ENCODE measurements at regions not wholly inside any gene's neighbourhood (a gene's known extent, or its start where the extent isn't known, plus 50 kb on each side); places are given as distances from the start of the nearest gene placed in this dataset.

DNA sequence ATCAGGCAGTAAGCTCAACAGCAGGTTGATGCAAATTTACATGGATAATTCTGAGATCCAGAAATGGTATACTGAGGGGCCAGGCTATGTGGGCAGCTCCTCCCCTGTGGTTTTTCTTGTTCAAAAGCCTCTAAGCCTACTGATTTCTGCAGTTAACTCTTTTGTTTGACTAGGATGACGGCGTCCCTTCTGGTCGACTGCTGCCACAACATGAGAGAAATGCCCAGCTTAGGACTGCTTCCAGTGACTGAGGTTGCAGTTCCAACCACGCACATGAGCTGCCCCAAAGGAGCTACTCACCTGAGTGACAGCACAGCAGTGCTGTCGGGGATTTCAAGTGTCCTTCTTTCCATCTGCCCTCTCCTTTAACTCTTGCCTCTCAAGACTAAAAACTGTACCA is 973.0 kb upstream of the GHITM start:
- peak; percentile 47 for DNase-seq (ENCODE audit: low spot score)
- WGBS, 2 donors (ENCODE audit: extremely low coverage in 2 of 2, insufficient read length in 2 of 2, insufficient replicate concordance in 1 of 2), result no CpG with 5 or more reads among the region's 5 CpGs

GRCh38 chr10:83167081-83167480 is 972.2 kb upstream of the GHITM start:
- Histone ChIP-seq H3K14ac (ENCODE audit: low read length) (no peak overlapping the region), H4K91ac (ENCODE audit: low read depth, low read length, poor library complexity) (no peak overlapping the region), H2AK5ac (ENCODE audit: low read depth, low read length) (no peak overlapping the region), H4K8ac (ENCODE audit: low read depth, low read length) (no peak overlapping the region), H3K18ac (ENCODE audit: low read length) (no peak overlapping the region), H2BK12ac (ENCODE audit: low read length) (no peak overlapping the region), H3K36me3 (replicated peaks in 1 of 2; ENCODE audit: control insufficient read depth in 2 of 2, insufficient read depth in 2 of 2, low read length in 2 of 2) (no peaks in the 10 kb centered on the region), H2BK5ac (ENCODE audit: low read length) (no peak overlapping the region), H3K4ac (ENCODE audit: low read length) (no peak overlapping the region), H3K9me3 (replicated peaks in 1 of 2; ENCODE audit: control insufficient read depth in 2 of 2, insufficient read depth in 1 of 2, low read depth in 1 of 2, low read length in 2 of 2) (no peaks in the 10 kb centered on the region), H3K9ac (ENCODE audit: low read depth, low read length, poor library complexity) (no peak overlapping the region), H2BK120ac (ENCODE audit: low read depth, low read length) (no peak overlapping the region), H3K4me3 (ENCODE audit: low read length in 2 of 2) (no peak overlapping the region), H3K4me1 (ENCODE audit: control insufficient read depth in 2 of 2, insufficient read depth in 1 of 2, low read depth in 1 of 2, low read length in 2 of 2) (no peaks in the 10 kb centered on the region), H3K27me3 (ENCODE audit: control insufficient read depth in 3 of 3, insufficient read depth in 3 of 3, low read depth in 1 of 3, low read length in 3 of 3) (no peaks in the 10 kb centered on the region), H3K27ac (replicated peaks; ENCODE audit: low read length) (no peak overlapping the region), H2BK15ac (ENCODE audit: low read length) (no peak overlapping the region), H3K79me1 (ENCODE audit: low read depth, low read length) (no peaks in the 10 kb centered on the region), H3K4me2 (ENCODE audit: insufficient read depth, low read length, poor library complexity, severe bottlenecking) (no peak overlapping the region), H2AFZ (ENCODE audit: low read length) (no peak overlapping the region), H3K23ac (ENCODE audit: low read depth, low read length, poor library complexity) (no peak overlapping the region)
- no peak for DNase-seq (ENCODE audit: low spot score)
- no CpG with 5 or more reads among the region's 4 CpGs for WGBS, 2 donors (ENCODE audit: extremely low coverage in 2 of 2, insufficient read length in 2 of 2, insufficient replicate concordance in 1 of 2)

More for the DNA sequence above, 973.0 kb upstream of the GHITM start:
- H3K14ac ChIP-seq (ENCODE audit: low read length), result no peak overlapping the region
- H3K79me1 ChIP-seq (ENCODE audit: low read depth, low read length), result no peaks in the 10 kb centered on the region
- H2BK12ac ChIP-seq (ENCODE audit: low read length), result no peak overlapping the region
- H3K4me1 ChIP-seq (ENCODE audit: control insufficient read depth in 2 of 2, insufficient read depth in 1 of 2, low read depth in 1 of 2, low read length in 2 of 2), result no peaks in the 10 kb centered on the region
- H3K4me2 ChIP-seq (ENCODE audit: insufficient read depth, low read length, poor library complexity, severe bottlenecking), result no peak overlapping the region
- peak overlapping the region; percentile 12 for H2AFZ ChIP-seq (ENCODE audit: low read length)
- H3K23ac ChIP-seq (ENCODE audit: low read depth, low read length, poor library complexity), result no peak overlapping the region
- no peaks in the 10 kb centered on the region for H3K9me3 ChIP-seq (replicated peaks in 1 of 2; ENCODE audit: control insufficient read depth in 2 of 2, insufficient read depth in 1 of 2, low read depth in 1 of 2, low read length in 2 of 2)
- no peak overlapping the region for H4K91ac ChIP-seq (ENCODE audit: low read depth, low read length, poor library complexity)
- H2BK120ac ChIP-seq (ENCODE audit: low read depth, low read length), result no peak overlapping the region
- H3K18ac ChIP-seq (ENCODE audit: low read length), result no peak overlapping the region
- no peak overlapping the region for H2BK15ac ChIP-seq (ENCODE audit: low read length)
- no peak overlapping the region for H3K4me3 ChIP-seq (ENCODE audit: low read length in 2 of 2)
- no peaks in the 10 kb centered on the region for H3K27me3 ChIP-seq (ENCODE audit: control insufficient read depth in 3 of 3, insufficient read depth in 3 of 3, low read depth in 1 of 3, low read length in 3 of 3)
- H3K27ac ChIP-seq (replicated peaks; ENCODE audit: low read length), result no peak overlapping the region
- no peak overlapping the region for H3K4ac ChIP-seq (ENCODE audit: low read length)
- H3K9ac ChIP-seq (ENCODE audit: low read depth, low read length, poor library complexity), result no peak overlapping the region
- no peak overlapping the region for H2AK5ac ChIP-seq (ENCODE audit: low read depth, low read length)
- H3K36me3 ChIP-seq (replicated peaks in 1 of 2; ENCODE audit: control insufficient read depth in 2 of 2, insufficient read depth in 2 of 2, low read length in 2 of 2), result no peaks in the 10 kb centered on the region
- no peak overlapping the region for H4K8ac ChIP-seq (ENCODE audit: low read depth, low read length)
- H2BK5ac ChIP-seq (ENCODE audit: low read length), result no peak overlapping the region

DNA sequence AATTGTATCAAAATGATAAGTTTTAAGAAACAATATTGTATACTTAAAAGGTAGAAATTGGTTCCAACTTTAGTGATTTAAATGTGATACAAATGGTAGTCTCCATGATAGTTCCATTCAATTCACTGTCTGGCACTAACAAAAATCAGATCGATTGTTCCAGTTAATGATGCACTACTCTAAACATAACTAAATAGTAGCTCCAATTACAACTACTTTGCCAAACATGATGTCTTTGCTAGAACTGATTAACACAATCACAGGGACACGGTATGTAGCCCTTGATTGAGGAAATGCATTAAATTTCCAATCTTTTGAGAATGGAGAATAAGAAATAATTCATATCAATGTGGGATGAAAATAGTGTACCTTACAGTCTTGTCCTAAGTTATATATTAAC is 962.4 kb upstream of the GHITM start:
- Histone ChIP-seq H3K4ac (ENCODE audit: low read length) (no peak overlapping the region), H2AFZ (ENCODE audit: low read length) (no peak overlapping the region), H2BK5ac (ENCODE audit: low read length) (no peak overlapping the region), H3K27me3 (ENCODE audit: control insufficient read depth in 3 of 3, insufficient read depth in 3 of 3, low read depth in 1 of 3, low read length in 3 of 3) (no peaks in the 10 kb centered on the region), H3K14ac (ENCODE audit: low read length) (no peak overlapping the region), H3K36me3 (replicated peaks in 1 of 2; ENCODE audit: control insufficient read depth in 2 of 2, insufficient read depth in 2 of 2, low read length in 2 of 2) (no peaks in the 10 kb centered on the region), H3K27ac (replicated peaks; ENCODE audit: low read length) (no peak overlapping the region), H2BK12ac (ENCODE audit: low read length) (no peak overlapping the region), H4K91ac (ENCODE audit: low read depth, low read length, poor library complexity) (no peak overlapping the region), H3K18ac (ENCODE audit: low read length) (no peak overlapping the region), H3K4me2 (ENCODE audit: insufficient read depth, low read length, poor library complexity, severe bottlenecking) (no peak overlapping the region), H3K9me3 (replicated peaks in 1 of 2; ENCODE audit: control insufficient read depth in 2 of 2, insufficient read depth in 1 of 2, low read depth in 1 of 2, low read length in 2 of 2) (no peaks in the 10 kb centered on the region), H2AK5ac (ENCODE audit: low read depth, low read length) (no peak overlapping the region), H3K23ac (ENCODE audit: low read depth, low read length, poor library complexity) (no peak overlapping the region), H3K9ac (ENCODE audit: low read depth, low read length, poor library complexity) (no peak overlapping the region), H2BK15ac (ENCODE audit: low read length) (no peak overlapping the region), H2BK120ac (ENCODE audit: low read depth, low read length) (no peak overlapping the region), H3K4me1 (ENCODE audit: control insufficient read depth in 2 of 2, insufficient read depth in 1 of 2, low read depth in 1 of 2, low read length in 2 of 2) (no peaks in the 10 kb centered on the region), H4K8ac (ENCODE audit: low read depth, low read length) (no peak overlapping the region), H3K79me1 (ENCODE audit: low read depth, low read length) (no peaks in the 10 kb centered on the region), H3K4me3 (ENCODE audit: low read length in 2 of 2) (no peak overlapping the region)
- no CpG with 5 or more reads among the region's 2 CpGs for WGBS, 2 donors (ENCODE audit: extremely low coverage in 2 of 2, insufficient read length in 2 of 2, insufficient replicate concordance in 1 of 2)
- DNase-seq (ENCODE audit: low spot score), result no peak

- Histone ChIP-seq H3K4me1 (ENCODE audit: control insufficient read depth in 2 of 2, insufficient read depth in 1 of 2, low read depth in 1 of 2, low read length in 2 of 2) (no peaks in the 10 kb centered on the region), H3K4ac (ENCODE audit: low read length) (no peak overlapping the region), H2AFZ (ENCODE audit: low read length) (no peak overlapping the region), H4K8ac (ENCODE audit: low read depth, low read length) (no peak overlapping the region), H2AK5ac (ENCODE audit: low read depth, low read length) (no peak overlapping the region), H3K4me3 (ENCODE audit: low read length in 2 of 2) (no peak overlapping the region), H3K27me3 (ENCODE audit: control insufficient read depth in 3 of 3, insufficient read depth in 3 of 3, low read depth in 1 of 3, low read length in 3 of 3) (no peaks in the 10 kb centered on the region), H3K36me3 (replicated peaks in 1 of 2; ENCODE audit: control insufficient read depth in 2 of 2, insufficient read depth in 2 of 2, low read length in 2 of 2) (no peaks in the 10 kb centered on the region), H3K9ac (ENCODE audit: low read depth, low read length, poor library complexity) (no peak overlapping the region), H2BK15ac (ENCODE audit: low read length) (no peak overlapping the region), H2BK120ac (ENCODE audit: low read depth, low read length) (no peak overlapping the region), H3K27ac (replicated peaks; ENCODE audit: low read length) (no peak overlapping the region), H2BK5ac (ENCODE audit: low read length) (no peak overlapping the region), H3K79me1 (ENCODE audit: low read depth, low read length) (no peaks in the 10 kb centered on the region), H2BK12ac (ENCODE audit: low read length) (no peak overlapping the region), H3K23ac (ENCODE audit: low read depth, low read length, poor library complexity) (no peak overlapping the region), H3K4me2 (ENCODE audit: insufficient read depth, low read length, poor library complexity, severe bottlenecking) (no peak overlapping the region), H3K14ac (ENCODE audit: low read length) (no peak overlapping the region), H4K91ac (ENCODE audit: low read depth, low read length, poor library complexity) (no peak overlapping the region), H3K18ac (ENCODE audit: low read length) (no peak overlapping the region), H3K9me3 (replicated peaks in 1 of 2; ENCODE audit: control insufficient read depth in 2 of 2, insufficient read depth in 1 of 2, low read depth in 1 of 2, low read length in 2 of 2) (no peaks in the 10 kb centered on the region)
- no peak for DNase-seq (ENCODE audit: low spot score)
Measured at GRCh38 chr10:83178526-83178925, 960.8 kb upstream of the GHITM start.
